Stimulated activated naive CD8-positive, alpha-beta T cell treated with anti-CD3 and anti-CD28 coated beads, Interleukin-15, Interleukin-2, amounts not matched to agents 100 ng/mL and 50 ng/mL, for 24 hours (primary cell): ENCODE measurements at regions not wholly inside any gene's neighbourhood (a gene's known extent, or its start where the extent isn't known, plus 50 kb on each side); places are given as distances from the start of the nearest gene placed in this dataset.
A peak's percentile ranks its signal among the peaks of the same experiment; 100 is the strongest.
"Not testable (repeated sequence)": the region's sequence is repeated elsewhere in the genome, so short reads cannot be mapped to it uniquely, and the experiment has no call there.

Experiments
- H3K27ac Mint-ChIP-seq: one replicate; pipeline ENCODE4 v1.8.0; 2021; ENCODE audit warnings: mild to moderate bottlenecking, mixed read lengths
- H3K27me3 Mint-ChIP-seq: one replicate; pipeline ENCODE4 v1.8.0; 2021; ENCODE audit warnings: mixed read lengths
- H3K36me3 Mint-ChIP-seq: one replicate; pipeline ENCODE4 v1.8.0; 2021; ENCODE audit warnings: low read depth, mixed read lengths
- H3K4me1 Mint-ChIP-seq: one replicate; pipeline ENCODE4 v1.8.0; 2021; ENCODE audit warnings: low read depth, mixed read lengths
- H3K4me3 Mint-ChIP-seq: one replicate; pipeline ENCODE4 v1.8.0; 2021; ENCODE audit warnings: mild to moderate bottlenecking, mixed read lengths
- H3K9me3 Mint-ChIP-seq: one replicate; pipeline ENCODE4 v1.8.0; 2021; ENCODE audit warnings: mixed read lengths

- not testable (repeated sequence) for H3K9me3 Mint-ChIP-seq, H3K36me3 Mint-ChIP-seq, H3K4me1 Mint-ChIP-seq, H3K4me3 Mint-ChIP-seq, H3K27ac Mint-ChIP-seq, H3K27me3 Mint-ChIP-seq
Measured at GRCh38 chr14:105681606-105682185, 155.3 kb downstream of the TMEM121 start.

DNA sequence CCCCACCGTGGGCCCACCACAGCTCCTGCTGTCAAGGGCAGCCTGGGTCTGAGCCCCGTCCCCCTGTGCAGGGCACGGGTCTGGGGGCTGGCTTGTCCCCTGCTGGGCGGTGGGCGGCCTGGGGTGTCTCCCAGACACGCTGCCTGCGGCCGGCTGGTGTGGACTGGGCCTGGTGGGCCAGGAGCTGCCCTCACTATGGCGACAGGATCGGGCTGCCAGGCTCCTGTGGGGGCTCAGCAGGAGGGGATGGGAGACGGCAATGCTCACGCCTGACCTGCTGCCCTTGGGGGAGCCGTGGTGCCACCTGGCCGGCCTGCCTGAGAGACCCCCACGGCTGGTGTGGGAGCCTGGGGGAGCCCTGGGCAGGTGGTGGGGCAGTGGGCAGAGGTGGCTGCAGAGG lies 156.1 kb downstream of the TMEM121 start:
- H3K27me3 Mint-ChIP-seq, H3K36me3 Mint-ChIP-seq, H3K27ac Mint-ChIP-seq, H3K4me3 Mint-ChIP-seq, H3K9me3 Mint-ChIP-seq: not testable (repeated sequence)
- H3K4me1 Mint-ChIP-seq: peaks cover 13% of the 10 kb centered on the region

GRCh38 chr14:105682956-105683570 lies 156.7 kb downstream of the TMEM121 start:
- Mint-ChIP-seq H3K4me1 (peaks cover 16% of the 10 kb centered on the region), H3K36me3 (no peaks in the 10 kb centered on the region), H3K4me3 (no peak overlapping the region), H3K27ac (peak overlapping the region; percentile 50), H3K27me3 (no peaks in the 10 kb centered on the region), H3K9me3 (no peaks in the 10 kb centered on the region)

DNA sequence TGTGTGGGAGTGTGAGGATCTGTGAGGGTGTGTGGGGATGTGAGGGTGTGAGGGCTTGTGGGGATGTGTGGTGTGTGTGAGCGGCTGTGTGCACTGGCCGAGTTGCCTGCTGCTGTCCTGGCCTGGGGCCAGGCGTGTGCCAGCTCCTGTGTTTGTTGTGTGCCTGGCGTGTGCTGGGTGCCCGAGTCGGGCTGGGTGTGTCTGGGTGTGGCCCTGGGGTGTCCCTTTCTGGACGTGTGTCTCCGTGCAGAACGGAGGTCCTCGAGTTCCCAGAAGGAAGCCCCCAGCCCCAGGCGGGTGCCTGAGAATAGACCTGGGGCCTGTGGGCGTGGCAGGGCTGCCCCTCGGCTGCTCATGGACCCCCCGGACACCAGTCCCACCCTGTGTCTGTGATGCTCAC lies 157.7 kb downstream of the TMEM121 start:
- not testable (repeated sequence) for H3K4me3 Mint-ChIP-seq, H3K27me3 Mint-ChIP-seq, H3K36me3 Mint-ChIP-seq, H3K27ac Mint-ChIP-seq, H3K9me3 Mint-ChIP-seq
- peaks cover 20% of the 10 kb centered on the region for H3K4me1 Mint-ChIP-seq

- not testable (repeated sequence) for H3K9me3 Mint-ChIP-seq, H3K4me3 Mint-ChIP-seq, H3K36me3 Mint-ChIP-seq, H3K27me3 Mint-ChIP-seq
- Mint-ChIP-seq H3K27ac (peak overlapping the region; percentile 36), H3K4me1 (peaks cover 20% of the 10 kb centered on the region)
Measured at GRCh38 chr14:105684597-105684996, 158.2 kb downstream of the TMEM121 start.

- Mint-ChIP-seq H3K27me3 (no peaks in the 10 kb centered on the region), H3K36me3 (no peaks in the 10 kb centered on the region), H3K4me3 (no peak overlapping the region), H3K4me1 (peaks cover 20% of the 10 kb centered on the region), H3K9me3 (no peaks in the 10 kb centered on the region), H3K27ac (peak overlapping the region; percentile 36)
Measured at GRCh38 chr14:105685003-105685402, 158.6 kb downstream of the TMEM121 start.

- H3K27me3 Mint-ChIP-seq, H3K27ac Mint-ChIP-seq, H3K9me3 Mint-ChIP-seq, H3K36me3 Mint-ChIP-seq, H3K4me3 Mint-ChIP-seq: not testable (repeated sequence)
- H3K4me1 Mint-ChIP-seq: peaks cover 20% of the 10 kb centered on the region
Measured at GRCh38 chr14:105685605-105686004, 159.2 kb downstream of the TMEM121 start.

GRCh38 chr14:105686050-105686449 lies 159.7 kb downstream of the TMEM121 start:
- H3K4me3 Mint-ChIP-seq, H3K27me3 Mint-ChIP-seq, H3K9me3 Mint-ChIP-seq, H3K27ac Mint-ChIP-seq, H3K36me3 Mint-ChIP-seq: not testable (repeated sequence)
- H3K4me1 Mint-ChIP-seq: peaks cover 20% of the 10 kb centered on the region

DNA sequence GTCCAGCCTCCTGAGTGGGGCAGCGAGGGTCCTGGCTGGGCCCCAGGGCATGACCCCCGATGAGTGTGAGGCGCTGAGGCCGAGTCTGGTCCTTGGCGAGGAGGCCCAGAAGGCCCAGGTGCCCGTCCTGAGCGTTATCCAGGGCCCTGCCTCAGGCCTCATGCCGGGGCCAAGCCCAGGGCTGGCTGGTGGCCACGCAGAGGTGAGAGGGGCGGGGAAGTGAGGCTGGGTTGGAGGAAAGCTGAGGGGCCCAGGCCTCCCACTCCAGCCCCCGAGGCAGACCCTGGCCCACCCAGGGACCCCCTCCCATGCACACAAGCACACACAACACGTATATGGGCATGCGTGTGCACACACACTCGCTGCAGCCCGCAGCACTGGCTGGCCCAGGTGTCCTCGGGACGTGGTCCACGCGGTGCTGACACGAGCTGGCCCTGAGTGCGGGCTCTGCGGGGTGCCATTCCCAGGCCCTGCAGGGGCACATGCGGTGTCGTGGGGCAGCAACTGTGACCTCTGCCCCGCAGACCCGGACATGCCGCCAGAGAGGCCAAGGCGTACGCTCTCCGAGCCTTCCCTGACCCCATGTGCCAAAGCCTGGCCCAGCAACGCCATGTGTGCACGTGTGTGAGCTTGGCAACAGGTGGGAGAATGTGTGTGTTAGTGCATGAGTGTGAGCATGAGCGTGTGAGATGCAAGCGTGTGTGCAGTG lies 160.2 kb downstream of the TMEM121 start:
- peaks cover 20% of the 10 kb centered on the region for H3K4me1 Mint-ChIP-seq
- H3K27me3 Mint-ChIP-seq, H3K4me3 Mint-ChIP-seq: not testable (repeated sequence)

DNA sequence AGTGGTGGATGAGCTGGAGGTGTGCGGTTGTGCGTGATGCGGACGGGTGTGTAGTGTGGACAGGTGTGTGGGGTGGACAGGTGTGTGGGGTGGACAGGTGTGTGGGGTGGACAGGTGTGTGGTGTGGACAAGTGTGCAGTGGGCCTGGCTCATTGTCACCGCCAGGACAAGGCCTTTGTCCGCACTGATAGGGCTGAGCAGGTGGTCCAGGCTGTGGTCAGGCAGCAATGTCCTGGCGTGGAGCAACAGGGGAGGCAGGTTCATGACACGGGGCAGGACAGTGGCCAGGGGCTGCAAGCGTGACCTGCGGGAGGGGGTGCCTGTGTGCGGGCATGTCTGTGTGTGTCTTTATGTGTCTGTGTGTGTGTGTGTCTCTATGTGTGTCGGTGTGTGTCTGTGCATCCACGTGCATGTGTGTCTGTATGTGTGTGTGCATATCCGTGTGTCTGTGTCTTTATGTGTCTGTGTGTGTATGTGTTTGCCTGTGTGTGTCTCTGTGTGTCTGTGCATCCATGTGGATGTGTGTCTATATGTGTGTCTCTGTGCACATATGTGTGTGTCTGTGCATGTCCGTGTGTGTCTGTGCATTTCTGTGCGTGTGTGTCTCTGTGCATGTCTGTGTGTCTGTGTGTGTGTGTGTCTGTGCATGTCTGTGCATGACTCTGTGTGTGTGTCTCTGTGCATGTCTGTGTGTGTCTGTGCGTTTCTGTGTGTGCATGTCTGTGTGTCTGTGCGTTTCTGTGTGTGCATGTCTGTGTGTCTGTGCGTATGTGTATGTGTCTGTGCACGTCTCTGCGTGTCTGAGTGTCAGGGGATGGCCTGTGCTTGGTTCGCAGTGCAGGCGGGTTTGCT lies 161.0 kb downstream of the TMEM121 start:
- not testable (repeated sequence) for H3K4me3 Mint-ChIP-seq, H3K9me3 Mint-ChIP-seq, H3K36me3 Mint-ChIP-seq, H3K27ac Mint-ChIP-seq, H3K27me3 Mint-ChIP-seq
- peaks cover 20% of the 10 kb centered on the region for H3K4me1 Mint-ChIP-seq

More for the DNA sequence above, 160.2 kb downstream of the TMEM121 start:
- not testable (repeated sequence) for H3K9me3 Mint-ChIP-seq, H3K27ac Mint-ChIP-seq, H3K36me3 Mint-ChIP-seq

- peaks cover 20% of the 10 kb centered on the region for H3K4me1 Mint-ChIP-seq
- not testable (repeated sequence) for H3K4me3 Mint-ChIP-seq, H3K9me3 Mint-ChIP-seq, H3K27me3 Mint-ChIP-seq, H3K27ac Mint-ChIP-seq, H3K36me3 Mint-ChIP-seq
Measured at GRCh38 chr14:105688023-105688351, 161.6 kb downstream of the TMEM121 start.

DNA sequence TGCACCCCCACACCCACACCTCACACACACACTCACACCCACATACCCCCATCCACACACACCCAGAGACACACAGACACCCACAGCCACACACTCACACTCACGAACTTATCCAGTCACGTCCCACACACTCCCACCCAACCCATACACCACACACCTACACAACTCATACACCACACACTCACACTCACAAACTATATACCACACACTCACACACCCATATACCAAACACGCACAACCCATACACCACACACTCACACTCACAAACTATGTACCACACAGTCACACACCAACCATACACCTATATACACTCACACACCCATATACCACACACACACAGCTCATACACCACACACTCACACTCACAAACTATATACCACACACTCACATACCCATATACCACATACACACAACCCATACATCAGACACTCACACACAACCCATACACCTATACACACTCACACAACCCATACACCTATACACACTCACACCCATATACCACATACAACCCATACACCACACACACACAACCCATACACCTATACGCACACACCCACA lies 162.4 kb downstream of the TMEM121 start:
- not testable (repeated sequence) for H3K36me3 Mint-ChIP-seq, H3K27me3 Mint-ChIP-seq, H3K4me3 Mint-ChIP-seq, H3K9me3 Mint-ChIP-seq
- peak overlapping the region; percentile 10 for H3K27ac Mint-ChIP-seq
- peaks cover 21% of the 10 kb centered on the region for H3K4me1 Mint-ChIP-seq

DNA sequence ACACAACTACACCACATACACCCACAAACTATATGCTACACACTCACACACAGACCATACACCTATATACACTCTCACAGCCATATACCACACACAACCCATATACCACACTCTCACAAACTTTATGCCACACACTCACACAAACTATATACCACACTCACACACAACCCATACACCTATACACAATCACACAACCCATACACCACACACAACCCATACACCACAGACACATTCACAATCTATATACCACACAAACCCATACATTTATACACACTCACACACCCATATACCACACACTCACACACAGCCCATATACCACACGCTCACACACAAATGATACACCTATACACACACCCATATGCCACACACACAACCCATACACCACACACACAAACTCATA lies 163.3 kb downstream of the TMEM121 start:
- no peak overlapping the region for H3K4me3 Mint-ChIP-seq
- peaks cover 8% of the 10 kb centered on the region for H3K9me3 Mint-ChIP-seq
- peaks cover 8% of the 10 kb centered on the region for H3K27me3 Mint-ChIP-seq
- peak overlapping the region; percentile 59 for H3K27ac Mint-ChIP-seq
- H3K36me3 Mint-ChIP-seq: no peaks in the 10 kb centered on the region
- peaks cover 29% of the 10 kb centered on the region for H3K4me1 Mint-ChIP-seq

DNA sequence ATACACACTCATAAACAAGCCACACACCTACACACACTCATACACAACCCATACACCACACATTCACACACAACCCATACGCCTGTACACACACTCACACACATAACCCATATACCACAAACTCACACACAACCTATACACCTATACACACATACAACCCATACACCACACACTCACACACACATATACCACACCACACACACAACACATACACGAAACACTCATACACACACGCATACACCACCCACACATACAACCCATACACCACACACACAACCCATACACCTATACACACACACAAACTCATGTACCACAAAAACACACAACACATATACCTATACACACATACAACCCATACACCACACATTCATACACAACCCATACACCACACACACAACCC lies 164.3 kb downstream of the TMEM121 start:
- H3K9me3 Mint-ChIP-seq: peaks cover 8% of the 10 kb centered on the region
- H3K4me1 Mint-ChIP-seq: peaks cover 32% of the 10 kb centered on the region
- peak overlapping the region; percentile 10 for H3K27ac Mint-ChIP-seq
- no peak overlapping the region for H3K4me3 Mint-ChIP-seq
- no peaks in the 10 kb centered on the region for H3K36me3 Mint-ChIP-seq
- H3K27me3 Mint-ChIP-seq: peaks cover 8% of the 10 kb centered on the region
